HCT116 (cell line): ENCODE measurements at regions not wholly inside any gene's neighbourhood (a gene's known extent, or its start where the extent isn't known, plus 50 kb on each side); places are given as distances from the start of the nearest gene placed in this dataset.

ENCODE experiments used
- CTCF ChIP-seq, 3 experiments: fragments of 200-600 bp in 1 of 3; sonication (generic) in 1 of 3; IDR thresholded peaks in 2 of 3; conservative IDR thresholded peaks in 1 of 3; 2 replicates each; pipeline ENCODE4 v1.5.1; 2012 to 2017; ENCODE audit warnings: low read depth in 2 of 3, low read length in 2 of 3, antibody characterized with exemption in 1 of 3, borderline replicate concordance in 1 of 3, control low read depth in 1 of 3, mild to moderate bottlenecking in 1 of 3, mixed read lengths in 1 of 3, mixed run types in 1 of 3, moderate library complexity in 1 of 3; ENCODE audit not compliant: insufficient read depth in 1 of 3
- EGR1 ChIP-seq: IDR thresholded peaks from 2 replicates; pipeline ENCODE4 v1.6.1; 2012; ENCODE audit warnings: low read depth
- EZH2 ChIP-seq: fragments of 200-600 bp; sonication (generic); IDR thresholded peaks from 2 replicates; pipeline ENCODE4 v1.6.1; 2017; ENCODE audit warnings: antibody characterized with exemption, mixed run types
- EZH2phosphoT487 ChIP-seq: fragments of 200-600 bp; IDR thresholded peaks from 2 replicates; pipeline ENCODE4 v1.6.1; 2018; ENCODE audit warnings: antibody characterized with exemption, borderline replicate concordance
- JUND ChIP-seq: IDR thresholded peaks from 2 replicates; pipeline ENCODE4 v1.6.1; 2012
- POLR2A ChIP-seq: IDR thresholded peaks from 2 replicates; pipeline ENCODE4 v1.7.0; 2011; ENCODE audit warnings: borderline replicate concordance; ENCODE audit not compliant: insufficient read depth, insufficient read length; ENCODE audit errors: extremely low read depth
- POLR2AphosphoS5 ChIP-seq: IDR thresholded peaks from 2 replicates; pipeline ENCODE4 v1.6.1; 2011; ENCODE audit warnings: mild to moderate bottlenecking, low read depth, low read length, moderate library complexity
- RAD21 ChIP-seq: IDR thresholded peaks from 2 replicates; pipeline ENCODE4 v1.6.1; 2012; ENCODE audit warnings: low read depth, mild to moderate bottlenecking
- SP1 ChIP-seq: IDR thresholded peaks from 2 replicates; pipeline ENCODE4 v1.6.1; 2012; ENCODE audit warnings: low read depth
- SRF ChIP-seq: IDR thresholded peaks from 2 replicates; pipeline ENCODE4 v1.6.1; 2012; ENCODE audit warnings: low read depth
- TCF7L2 ChIP-seq: IDR thresholded peaks from 2 replicates; pipeline ENCODE4 v1.7.0; 2011; ENCODE audit warnings: borderline replicate concordance, inconsistent platforms; ENCODE audit not compliant: insufficient read depth, insufficient read length; ENCODE audit errors: extremely low read depth
- ZNF274 ChIP-seq: fragments of 200-500 bp; sonication (Bioruptor generic); IDR thresholded peaks from 2 replicates; pipeline ENCODE4 v1.6.1; 2014; ENCODE audit warnings: mild to moderate bottlenecking, low read depth, low read length, inconsistent platforms
- TF ChIP-seq, protein P1 (sequence below): IDR thresholded peaks from 2 replicates; pipeline ENCODE4 v1.6.1; 2012; ENCODE audit warnings: low read depth

DNA sequence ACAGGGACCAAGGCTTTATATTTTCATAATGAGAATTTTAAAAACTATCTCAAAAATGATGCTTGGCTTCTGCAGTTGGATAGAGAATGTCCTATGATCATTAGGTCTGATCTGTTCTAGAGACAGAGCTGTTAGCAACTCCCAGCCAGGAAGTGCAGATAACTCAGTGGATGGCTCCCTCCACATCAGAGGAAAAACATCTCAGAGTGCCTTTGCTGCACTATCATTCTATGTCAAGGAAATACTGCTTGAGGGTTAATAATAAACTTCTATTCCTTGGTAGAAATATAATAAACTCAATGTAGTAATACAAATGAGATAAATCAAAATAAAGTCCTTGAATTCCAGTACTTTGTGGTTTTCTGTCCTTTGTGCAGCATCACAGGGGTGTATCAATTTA is 78.0 kb upstream of the BET1 start:
- no peak for TF ChIP-seq CTCF (IDR thresholded peaks at IDR 0.05 in 2 of 3, conservative IDR thresholded peaks at IDR 0.05 in 1 of 3; ENCODE audit: borderline replicate concordance in 1 of 3, insufficient read depth in 1 of 3, low read depth in 2 of 3, low read length in 2 of 3)
- TF ChIP-seq RAD21, result no peak
- TF ChIP-seq EZH2phosphoT487, result no peak
- no peak for TF ChIP-seq TCF7L2
- no peak for TF ChIP-seq POLR2A
- TF ChIP-seq ZNF274, result no peak
- TF ChIP-seq, protein P1, sequence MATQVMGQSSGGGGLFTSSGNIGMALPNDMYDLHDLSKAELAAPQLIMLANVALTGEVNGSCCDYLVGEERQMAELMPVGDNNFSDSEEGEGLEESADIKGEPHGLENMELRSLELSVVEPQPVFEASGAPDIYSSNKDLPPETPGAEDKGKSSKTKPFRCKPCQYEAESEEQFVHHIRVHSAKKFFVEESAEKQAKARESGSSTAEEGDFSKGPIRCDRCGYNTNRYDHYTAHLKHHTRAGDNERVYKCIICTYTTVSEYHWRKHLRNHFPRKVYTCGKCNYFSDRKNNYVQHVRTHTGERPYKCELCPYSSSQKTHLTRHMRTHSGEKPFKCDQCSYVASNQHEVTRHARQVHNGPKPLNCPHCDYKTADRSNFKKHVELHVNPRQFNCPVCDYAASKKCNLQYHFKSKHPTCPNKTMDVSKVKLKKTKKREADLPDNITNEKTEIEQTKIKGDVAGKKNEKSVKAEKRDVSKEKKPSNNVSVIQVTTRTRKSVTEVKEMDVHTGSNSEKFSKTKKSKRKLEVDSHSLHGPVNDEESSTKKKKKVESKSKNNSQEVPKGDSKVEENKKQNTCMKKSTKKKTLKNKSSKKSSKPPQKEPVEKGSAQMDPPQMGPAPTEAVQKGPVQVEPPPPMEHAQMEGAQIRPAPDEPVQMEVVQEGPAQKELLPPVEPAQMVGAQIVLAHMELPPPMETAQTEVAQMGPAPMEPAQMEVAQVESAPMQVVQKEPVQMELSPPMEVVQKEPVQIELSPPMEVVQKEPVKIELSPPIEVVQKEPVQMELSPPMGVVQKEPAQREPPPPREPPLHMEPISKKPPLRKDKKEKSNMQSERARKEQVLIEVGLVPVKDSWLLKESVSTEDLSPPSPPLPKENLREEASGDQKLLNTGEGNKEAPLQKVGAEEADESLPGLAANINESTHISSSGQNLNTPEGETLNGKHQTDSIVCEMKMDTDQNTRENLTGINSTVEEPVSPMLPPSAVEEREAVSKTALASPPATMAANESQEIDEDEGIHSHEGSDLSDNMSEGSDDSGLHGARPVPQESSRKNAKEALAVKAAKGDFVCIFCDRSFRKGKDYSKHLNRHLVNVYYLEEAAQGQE, result no peak
- TF ChIP-seq EGR1, result no peak
- no peak for TF ChIP-seq POLR2AphosphoS5
- no peak for TF ChIP-seq EZH2
- TF ChIP-seq SRF, result no peak
- TF ChIP-seq SP1, result no peak
- no peak for TF ChIP-seq JUND
